ENCODE measurements at regions not wholly inside any gene's neighbourhood (a gene's known extent, or its start where the extent isn't known, plus 50 kb on each side); places are given as distances from the start of the nearest gene placed in this dataset.

GRCh38 chr1:163652441-163652840, 330.7 kb downstream of the NUF2 start:
- DNase-seq, result no peak
- Histone ChIP-seq H3K27ac (no peak overlapping the region), H3K4me3 (no peak overlapping the region), H3K9me3 (no peaks in the 10 kb centered on the region), H3K36me3 (ENCODE audit: low read depth, missing control alignments) (no peaks in the 10 kb centered on the region), H3K27me3 (no peaks in the 10 kb centered on the region), H3K4me1 (no peaks in the 10 kb centered on the region)
- TF ChIP-seq, protein P1, sequence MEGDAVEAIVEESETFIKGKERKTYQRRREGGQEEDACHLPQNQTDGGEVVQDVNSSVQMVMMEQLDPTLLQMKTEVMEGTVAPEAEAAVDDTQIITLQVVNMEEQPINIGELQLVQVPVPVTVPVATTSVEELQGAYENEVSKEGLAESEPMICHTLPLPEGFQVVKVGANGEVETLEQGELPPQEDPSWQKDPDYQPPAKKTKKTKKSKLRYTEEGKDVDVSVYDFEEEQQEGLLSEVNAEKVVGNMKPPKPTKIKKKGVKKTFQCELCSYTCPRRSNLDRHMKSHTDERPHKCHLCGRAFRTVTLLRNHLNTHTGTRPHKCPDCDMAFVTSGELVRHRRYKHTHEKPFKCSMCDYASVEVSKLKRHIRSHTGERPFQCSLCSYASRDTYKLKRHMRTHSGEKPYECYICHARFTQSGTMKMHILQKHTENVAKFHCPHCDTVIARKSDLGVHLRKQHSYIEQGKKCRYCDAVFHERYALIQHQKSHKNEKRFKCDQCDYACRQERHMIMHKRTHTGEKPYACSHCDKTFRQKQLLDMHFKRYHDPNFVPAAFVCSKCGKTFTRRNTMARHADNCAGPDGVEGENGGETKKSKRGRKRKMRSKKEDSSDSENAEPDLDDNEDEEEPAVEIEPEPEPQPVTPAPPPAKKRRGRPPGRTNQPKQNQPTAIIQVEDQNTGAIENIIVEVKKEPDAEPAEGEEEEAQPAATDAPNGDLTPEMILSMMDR (IDR thresholded peaks at IDR 0.05), result no peak
- TF ChIP-seq POLR2A (IDR thresholded peaks at IDR 0.05), result no peak
- intact Hi-C loops (cut with DNase I; ENCODE audit: low total_unique reads), result no loop called here

- TF ChIP-seq, protein P1 (IDR thresholded peaks at IDR 0.05), result no peak
- no peak for TF ChIP-seq POLR2A (IDR thresholded peaks at IDR 0.05)
- H3K4me1 ChIP-seq, result no peaks in the 10 kb centered on the region
- H3K27me3 ChIP-seq, result no peaks in the 10 kb centered on the region
- no peak overlapping the region for H3K27ac ChIP-seq
- H3K36me3 ChIP-seq (ENCODE audit: low read depth, missing control alignments), result no peaks in the 10 kb centered on the region
- intact Hi-C loops (cut with DNase I; ENCODE audit: low total_unique reads), result no loop called here
- no peaks in the 10 kb centered on the region for H3K9me3 ChIP-seq
- H3K4me3 ChIP-seq, result no peak overlapping the region
- no peak for DNase-seq
Measured at GRCh38 chr1:163655565-163655964, 333.8 kb downstream of the NUF2 start.

DNA sequence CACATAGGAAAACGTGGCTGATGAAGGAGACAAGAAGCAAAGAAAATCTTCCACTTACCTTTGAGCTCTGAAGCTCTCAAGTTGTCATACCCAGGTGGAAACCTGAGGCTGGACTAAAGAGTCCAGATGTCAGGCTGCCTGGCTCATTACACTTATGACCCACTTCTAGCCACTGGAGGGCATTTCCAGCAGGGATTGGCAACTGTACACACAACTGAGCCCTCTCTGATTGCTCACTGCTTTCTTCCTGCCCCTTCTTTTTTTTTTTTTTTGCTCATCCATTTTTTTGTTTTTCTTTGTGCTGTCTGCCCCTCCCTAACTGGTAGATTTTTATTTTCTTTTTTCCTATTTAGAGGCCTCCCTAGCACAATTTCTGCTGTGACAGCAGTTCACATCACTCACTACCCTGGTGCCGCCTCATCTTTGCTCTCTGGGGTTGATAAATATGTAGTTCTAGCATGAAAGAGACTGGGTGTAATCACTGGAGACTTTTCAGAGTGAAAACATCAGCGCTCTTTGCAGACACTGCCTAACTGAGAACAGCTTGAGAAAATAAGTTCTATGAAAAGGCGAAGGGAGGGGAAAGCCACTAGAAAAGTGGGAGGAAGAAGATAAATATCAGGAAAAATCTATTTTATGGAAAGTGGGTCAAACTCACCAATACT, 334.5 kb downstream of the NUF2 start:
- 46 to 51% methylated on average over 4 of the region's 4 CpGs for WGBS, 2 donors
- Histone ChIP-seq H3K4me1 (no peaks in the 10 kb centered on the region), H3K27ac (no peak overlapping the region), H3K27me3 (no peaks in the 10 kb centered on the region), H3K9me3 (no peaks in the 10 kb centered on the region), H3K36me3 (ENCODE audit: low read depth, missing control alignments) (no peaks in the 10 kb centered on the region), H3K4me3 (no peak overlapping the region)
- DNase-seq, result no peak
- TF ChIP-seq, protein P1 (IDR thresholded peaks at IDR 0.05), result no peak
- TF ChIP-seq POLR2A (IDR thresholded peaks at IDR 0.05), result no peak
- intact Hi-C loops (cut with DNase I; ENCODE audit: low total_unique reads), result no loop called here

GRCh38 chr1:163657719-163658118, 336.0 kb downstream of the NUF2 start:
- intact Hi-C loops (cut with DNase I; ENCODE audit: low total_unique reads), result no loop called here
- Histone ChIP-seq H3K27me3 (no peaks in the 10 kb centered on the region), H3K9me3 (no peaks in the 10 kb centered on the region), H3K4me3 (no peak overlapping the region), H3K4me1 (no peaks in the 10 kb centered on the region), H3K27ac (no peak overlapping the region), H3K36me3 (ENCODE audit: low read depth, missing control alignments) (no peaks in the 10 kb centered on the region)
- no peak for DNase-seq
- TF ChIP-seq, protein P1 (IDR thresholded peaks at IDR 0.05), result no peak
- TF ChIP-seq POLR2A (IDR thresholded peaks at IDR 0.05), result no peak
- 55 to 82% methylated on average over 3 of the region's 3 CpGs for whole genome bisulfite sequencing, 2 donors

GRCh38 chr1:163661391-163661790, 339.6 kb downstream of the NUF2 start:
- Histone ChIP-seq H3K36me3 (ENCODE audit: low read depth, missing control alignments) (no peaks in the 10 kb centered on the region), H3K27ac (no peak overlapping the region), H3K4me1 (no peaks in the 10 kb centered on the region), H3K4me3 (no peak overlapping the region), H3K27me3 (no peaks in the 10 kb centered on the region), H3K9me3 (no peaks in the 10 kb centered on the region)
- intact Hi-C loops (cut with DNase I; ENCODE audit: low total_unique reads), result no loop called here
- DNase-seq, result no peak
- no peak for TF ChIP-seq POLR2A (IDR thresholded peaks at IDR 0.05)
- TF ChIP-seq, protein P1 (IDR thresholded peaks at IDR 0.05), result no peak
- 64 to 73% methylated on average over 8 of the region's 8 CpGs for WGBS, 2 donors

Data from testis (tissue), 2 donors.